ENCODE measurements at regions not wholly inside any gene's neighbourhood (a gene's known extent, or its start where the extent isn't known, plus 50 kb on each side); places are given as distances from the start of the nearest gene placed in this dataset.
"Not testable (repeated sequence)": the region's sequence is repeated elsewhere in the genome, so short reads cannot be mapped to it uniquely, and the experiment has no call there.

GRCh38 chr2:4962419-4962818, 729.8 kb upstream of the SOX11 start:
- no peak for DNase-seq

- DNase-seq: no peak
Measured at GRCh38 chr2:4963106-4963505, 729.1 kb upstream of the SOX11 start.

- DNase-seq: no peak
Measured at GRCh38 chr2:4964001-4964540, 728.1 kb upstream of the SOX11 start.

GRCh38 chr2:4964579-4964978, 727.6 kb upstream of the SOX11 start:
- DNase-seq: no peak

GRCh38 chr2:4965556-4966320, 726.4 kb upstream of the SOX11 start:
- no peak for DNase-seq

GRCh38 chr2:4967206-4967605, 725.0 kb upstream of the SOX11 start:
- no peak for DNase-seq

GRCh38 chr2:4972472-4972871, 719.7 kb upstream of the SOX11 start:
- DNase-seq: no peak

GRCh38 chr2:4973354-4973753, 718.8 kb upstream of the SOX11 start:
- no peak for DNase-seq

GRCh38 chr2:4973973-4974372, 718.2 kb upstream of the SOX11 start:
- DNase-seq: no peak

GRCh38 chr2:4976407-4976806, 715.8 kb upstream of the SOX11 start:
- no peak for DNase-seq

- no peak for DNase-seq
Measured at GRCh38 chr2:4979111-4979510, 713.1 kb upstream of the SOX11 start.

- no peak for DNase-seq
Measured at GRCh38 chr2:4980995-4981394, 711.2 kb upstream of the SOX11 start.

GRCh38 chr2:4981802-4982409, 710.3 kb upstream of the SOX11 start:
- DNase-seq: no peak

GRCh38 chr2:4988444-4988843, 703.7 kb upstream of the SOX11 start:
- not testable (repeated sequence) for DNase-seq

GRCh38 chr2:4992226-4992625, 700.0 kb upstream of the SOX11 start:
- DNase-seq: no peak

GRCh38 chr2:4995466-4995865, 696.7 kb upstream of the SOX11 start:
- DNase-seq: no peak

- DNase-seq: no peak
Measured at GRCh38 chr2:5007596-5007995, 684.6 kb upstream of the SOX11 start.

GRCh38 chr2:5019324-5019723, 672.9 kb upstream of the SOX11 start:
- DNase-seq: no peak

GRCh38 chr2:5020116-5020875, 671.9 kb upstream of the SOX11 start:
- DNase-seq: no peak

- DNase-seq: no peak
Measured at GRCh38 chr2:5021136-5021535, 671.0 kb upstream of the SOX11 start.

GRCh38 chr2:5022061-5022460, 670.1 kb upstream of the SOX11 start:
- DNase-seq: no peak

- not testable (repeated sequence) for DNase-seq
Measured at GRCh38 chr2:5022708-5023635, 669.2 kb upstream of the SOX11 start.
